Jurkat, Clone E6-1 (cell line): ENCODE measurements at regions not wholly inside any gene's neighbourhood (a gene's known extent, or its start where the extent isn't known, plus 50 kb on each side); places are given as distances from the start of the nearest gene placed in this dataset.

Experiments
- DNase-seq: peaks from one replicate; pipeline ENCODE4 v3.0.0-alpha.2; 2011; ENCODE audit warnings: low read depth, low spot score
- H3K4me3 ChIP-seq: 2 replicates; pipeline ENCODE4 v1.5.1; 2011; ENCODE audit warnings: mild to moderate bottlenecking, low read length, control low read depth, moderate library complexity

- DNase-seq, result no peak
- no peak overlapping the region for H3K4me3 ChIP-seq
These were observed 143.3 kb upstream of the JUN start for GRCh38 chr1:58927041-58927721.

DNA sequence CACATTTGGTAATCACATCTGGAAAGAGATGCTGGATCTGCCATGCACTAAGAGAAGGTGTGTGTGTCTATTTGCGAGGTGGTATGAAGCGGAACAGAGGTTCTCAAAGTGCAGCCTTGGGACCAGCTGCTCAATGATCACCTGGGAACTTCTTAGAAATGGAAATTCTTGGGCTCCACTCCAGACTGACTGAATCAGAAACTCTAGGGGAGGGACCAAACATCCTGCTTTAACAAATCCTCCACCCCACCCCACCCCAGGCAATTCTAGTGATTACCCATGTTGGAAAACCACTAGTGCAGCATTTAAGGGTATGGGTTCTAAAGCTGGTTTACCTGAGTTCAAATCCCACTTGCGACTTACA is 143.9 kb upstream of the JUN start:
- H3K4me3 ChIP-seq, result no peak overlapping the region
- DNase-seq, result no peak

DNA sequence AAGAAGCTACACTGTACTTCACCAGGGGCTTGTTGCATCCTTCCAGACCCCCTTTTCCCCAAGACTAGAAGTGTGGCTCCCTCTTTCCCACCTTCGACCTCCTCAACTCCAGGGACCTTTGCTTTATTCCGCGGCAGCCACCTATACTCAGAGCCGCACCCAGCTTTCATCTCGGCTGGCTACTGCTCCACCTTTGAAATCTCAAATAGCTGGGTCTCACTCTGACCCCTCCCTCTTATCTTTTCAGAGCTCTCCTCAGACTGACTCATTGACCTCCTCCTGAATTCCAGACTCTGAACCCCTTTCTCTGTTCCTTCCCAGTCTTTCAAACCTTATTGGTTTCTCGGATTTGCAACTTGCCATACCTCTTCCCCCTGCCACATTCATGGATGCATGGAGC is 144.7 kb upstream of the JUN start:
- DNase-seq, result no peak
- no peak overlapping the region for H3K4me3 ChIP-seq

- DNase-seq, result no peak
- no peak overlapping the region for H3K4me3 ChIP-seq
These were observed 146.0 kb upstream of the JUN start for GRCh38 chr1:58929671-58930325.

DNA sequence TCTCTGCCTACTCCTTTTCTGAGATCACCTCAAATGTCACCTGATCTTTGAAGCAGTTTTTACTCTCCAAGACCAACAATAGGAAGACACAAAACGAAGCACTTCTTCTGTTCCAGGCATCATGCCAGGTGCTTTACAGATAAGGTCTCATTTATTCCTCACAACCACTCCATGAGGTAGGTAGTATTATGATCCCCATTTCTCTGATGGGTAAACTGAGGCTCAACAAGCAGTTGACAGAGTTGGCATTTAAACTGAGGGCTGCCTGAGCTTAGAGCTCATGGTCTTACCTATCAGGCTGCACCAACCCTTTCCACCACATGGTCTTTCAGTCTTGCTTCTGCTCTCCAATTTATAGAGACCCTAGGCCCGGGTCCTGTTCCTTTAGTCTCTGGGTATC is 147.2 kb upstream of the JUN start:
- DNase-seq, result no peak
- no peak overlapping the region for H3K4me3 ChIP-seq

GRCh38 chr1:58931756-58932155 is 147.9 kb upstream of the JUN start:
- no peak overlapping the region for H3K4me3 ChIP-seq
- DNase-seq, result no peak

DNA sequence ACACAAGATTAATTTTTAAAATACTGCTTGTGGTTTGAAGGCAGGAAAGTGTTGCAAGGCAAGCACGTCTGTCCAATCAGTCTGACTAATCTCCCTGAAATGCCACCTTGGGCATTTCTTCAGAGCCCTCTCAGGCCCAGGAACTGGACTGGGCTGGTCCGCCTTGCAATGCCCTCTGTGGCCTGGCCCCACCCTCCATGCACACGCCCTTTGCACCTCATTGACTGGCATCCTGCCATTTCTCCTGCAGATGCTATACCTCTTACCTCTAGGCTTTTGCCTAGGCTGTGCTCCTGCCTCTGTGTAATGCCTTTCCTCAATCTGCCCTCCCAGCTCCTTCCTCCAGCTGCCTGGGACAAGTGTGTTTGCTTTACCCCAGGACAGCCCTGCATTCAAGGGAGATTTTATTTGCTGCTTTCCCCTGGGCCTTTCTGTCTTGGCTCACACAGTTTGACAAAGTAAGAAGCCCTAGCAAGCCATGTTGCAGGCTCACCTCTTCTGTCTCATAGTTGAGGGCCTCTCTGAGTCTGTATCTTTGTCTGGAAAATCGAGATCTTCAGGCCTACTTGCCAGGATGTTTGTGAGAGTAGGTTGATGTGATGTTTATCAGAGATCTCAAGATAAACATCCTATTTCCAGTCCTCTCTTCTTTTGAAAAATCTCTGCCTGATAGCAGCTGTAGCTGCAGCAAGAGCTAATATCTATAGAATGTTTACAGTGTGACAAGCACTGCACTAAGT is 149.2 kb upstream of the JUN start:
- H3K4me3 ChIP-seq, result no peak overlapping the region
- DNase-seq, result no peak

DNA sequence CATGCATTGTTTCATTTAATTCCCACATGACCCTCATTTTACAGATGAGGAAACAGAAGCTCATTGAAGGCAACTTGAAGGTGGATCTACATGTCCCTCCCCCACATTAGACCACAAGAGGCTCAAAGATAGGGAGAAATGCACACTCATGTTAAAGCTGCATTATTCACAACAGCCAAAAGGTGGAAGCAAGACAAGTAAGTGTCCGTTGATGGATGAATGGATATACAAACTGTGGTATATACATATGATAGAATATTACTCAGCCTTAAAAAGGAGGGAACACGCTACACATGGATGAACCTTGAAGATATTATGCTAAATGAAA is 149.7 kb upstream of the JUN start:
- peak; percentile 35 for DNase-seq
- no peak overlapping the region for H3K4me3 ChIP-seq

- H3K4me3 ChIP-seq, result no peak overlapping the region
- no peak for DNase-seq
These were observed 150.9 kb upstream of the JUN start for GRCh38 chr1:58934706-58935105.

GRCh38 chr1:58936973-58937372 is 153.1 kb upstream of the JUN start:
- H3K4me3 ChIP-seq, result no peak overlapping the region

DNA sequence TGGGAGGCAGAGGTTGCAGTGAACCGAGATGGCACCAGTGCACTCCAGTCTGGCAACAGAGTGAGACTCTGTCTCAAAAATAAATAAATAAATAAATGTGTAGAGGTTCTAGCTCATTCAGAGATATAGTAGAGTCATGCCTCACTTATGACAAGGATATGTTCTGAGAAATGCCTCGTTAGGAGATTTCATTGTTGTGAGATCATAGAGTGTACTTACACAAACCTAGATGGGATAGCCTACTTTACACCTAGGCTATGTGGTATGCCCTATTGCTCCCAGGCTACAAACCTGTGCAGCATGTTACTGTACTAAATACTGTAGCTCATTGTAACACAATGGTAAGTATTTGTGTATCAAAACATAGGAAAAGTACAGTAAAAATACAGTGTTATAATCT is 155.3 kb upstream of the JUN start:
- no peak overlapping the region for H3K4me3 ChIP-seq
- no peak for DNase-seq

More at GRCh38 chr1:58936973-58937372, 153.1 kb upstream of the JUN start:
- no peak for DNase-seq

DNA sequence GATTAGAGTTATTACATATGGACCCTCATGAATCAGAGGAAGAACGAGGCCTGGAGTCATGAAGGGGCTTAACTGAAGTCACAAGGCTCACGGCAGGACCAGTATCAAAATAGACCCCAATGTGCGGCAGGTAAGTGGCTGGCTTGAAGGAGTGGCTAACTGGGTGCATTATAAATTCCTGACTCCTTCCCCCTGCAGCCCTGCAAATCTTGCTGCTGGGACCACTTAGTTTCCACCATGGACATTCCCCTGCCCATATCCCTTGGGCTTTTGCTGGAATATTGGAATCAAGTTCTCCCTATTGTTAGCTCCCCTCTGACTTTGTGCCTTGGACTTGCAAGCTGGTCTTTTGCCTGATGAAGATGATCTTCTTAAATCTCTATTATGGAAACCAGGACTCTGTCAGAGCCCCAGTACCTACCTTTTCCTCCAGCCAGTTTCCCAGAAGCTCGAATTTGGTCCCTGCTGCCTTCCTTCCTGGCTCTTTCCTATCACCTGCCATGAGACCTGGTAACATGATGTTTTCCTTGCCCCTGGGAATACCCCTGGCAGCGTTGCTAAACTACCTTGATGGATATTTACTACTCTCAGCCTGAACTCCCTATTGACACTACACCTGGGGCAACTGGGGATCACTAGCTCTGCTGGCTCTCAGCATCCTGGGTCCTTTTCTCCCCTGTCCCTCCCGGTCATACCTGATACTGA is 156.0 kb upstream of the JUN start:
- no peak for DNase-seq

GRCh38 chr1:58941471-58942289 is 157.8 kb upstream of the JUN start:
- H3K4me3 ChIP-seq, result peak overlapping the region; percentile 22
- DNase-seq, result peak; percentile 85

More for the DNA sequence above, 156.0 kb upstream of the JUN start:
- no peak overlapping the region for H3K4me3 ChIP-seq

DNA sequence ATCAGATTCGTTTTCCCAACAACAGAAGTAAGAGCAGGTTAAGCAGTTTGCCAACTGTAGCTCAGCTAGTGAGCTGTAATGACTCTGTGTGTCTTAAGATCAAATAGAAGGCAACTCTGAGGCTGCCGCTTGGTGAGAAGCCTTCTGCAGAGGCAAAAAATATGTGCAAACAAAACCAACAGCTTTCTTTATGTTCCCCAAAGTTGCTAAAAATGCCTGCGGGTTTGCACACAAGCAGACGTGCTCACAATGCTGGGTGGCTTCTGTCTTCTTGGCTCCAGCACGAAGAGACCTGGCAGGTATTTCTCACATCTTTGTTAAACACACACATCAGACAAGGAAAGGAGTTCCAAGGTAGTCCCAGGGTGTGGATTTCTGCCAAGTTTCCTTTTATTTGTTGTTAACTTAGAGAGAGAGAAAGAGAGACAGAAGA is 158.9 kb upstream of the JUN start:
- peak; percentile 66 for DNase-seq

DNA sequence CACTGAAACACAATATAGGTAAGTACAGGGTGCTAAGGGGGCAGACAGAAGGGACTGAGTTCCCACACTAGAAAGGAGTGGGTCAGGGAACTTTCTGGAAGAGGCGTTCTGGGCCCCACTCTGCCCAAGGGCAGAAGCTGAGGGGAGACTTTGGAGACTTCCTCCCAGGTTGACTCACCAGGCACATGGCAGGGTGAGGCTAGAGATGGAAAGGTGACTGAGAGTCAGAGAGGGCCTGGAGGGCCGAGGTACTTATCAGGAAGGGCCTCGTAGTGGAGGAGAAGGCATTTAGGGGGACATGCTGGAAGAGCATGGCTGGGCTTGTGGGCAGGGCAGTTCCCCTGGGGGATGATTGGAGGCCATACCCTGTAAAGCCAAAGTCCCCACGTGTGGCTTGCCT is 159.9 kb upstream of the JUN start:
- H3K4me3 ChIP-seq, result no peak overlapping the region
- DNase-seq, result no peak

More for the DNA sequence above, 158.9 kb upstream of the JUN start:
- no peak overlapping the region for H3K4me3 ChIP-seq

DNA sequence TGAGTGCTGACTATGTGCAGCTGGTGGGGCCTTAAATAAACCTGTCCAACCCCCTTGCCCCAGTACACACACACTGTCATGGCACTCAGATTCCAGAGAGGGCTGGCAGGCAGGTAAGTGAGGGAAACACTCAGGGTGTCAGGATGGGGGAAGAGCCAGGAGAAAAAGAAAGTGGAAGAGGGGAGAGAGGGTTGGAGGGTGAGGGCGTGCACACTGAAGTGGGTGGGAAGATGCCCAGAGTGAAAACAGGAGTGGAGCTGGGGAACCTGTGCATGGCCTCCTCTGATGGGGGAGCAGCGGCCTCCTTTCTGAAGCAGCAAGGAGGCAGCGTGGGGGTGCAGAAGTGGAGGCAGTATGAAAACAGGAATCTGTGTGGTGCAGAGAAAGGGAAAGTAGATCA is 160.6 kb upstream of the JUN start:
- no peak for DNase-seq
- H3K4me3 ChIP-seq, result no peak overlapping the region

GRCh38 chr1:58946390-58946789 is 162.5 kb upstream of the JUN start:
- DNase-seq, result no peak
- H3K4me3 ChIP-seq, result no peak overlapping the region

DNA sequence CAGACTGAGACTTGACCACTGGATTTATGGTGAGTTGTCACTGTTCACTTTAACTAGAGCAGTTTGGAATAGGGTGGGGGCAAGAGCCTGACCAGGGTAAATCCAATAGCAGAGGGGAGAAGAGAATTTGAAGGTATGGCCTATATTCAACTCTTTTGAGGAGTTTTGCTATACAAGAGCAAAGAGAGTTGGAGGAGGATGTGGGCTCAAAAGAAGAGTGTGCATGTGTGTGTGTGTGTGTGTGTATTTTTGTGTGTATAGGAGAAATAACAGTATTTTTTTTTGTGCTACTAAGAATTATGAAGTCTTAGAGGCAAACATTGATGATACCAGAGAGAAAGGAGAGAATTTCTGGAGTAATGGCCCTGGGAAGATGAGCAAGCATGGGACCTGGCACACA is 164.8 kb upstream of the JUN start:
- peak; percentile 41 for DNase-seq

DNA sequence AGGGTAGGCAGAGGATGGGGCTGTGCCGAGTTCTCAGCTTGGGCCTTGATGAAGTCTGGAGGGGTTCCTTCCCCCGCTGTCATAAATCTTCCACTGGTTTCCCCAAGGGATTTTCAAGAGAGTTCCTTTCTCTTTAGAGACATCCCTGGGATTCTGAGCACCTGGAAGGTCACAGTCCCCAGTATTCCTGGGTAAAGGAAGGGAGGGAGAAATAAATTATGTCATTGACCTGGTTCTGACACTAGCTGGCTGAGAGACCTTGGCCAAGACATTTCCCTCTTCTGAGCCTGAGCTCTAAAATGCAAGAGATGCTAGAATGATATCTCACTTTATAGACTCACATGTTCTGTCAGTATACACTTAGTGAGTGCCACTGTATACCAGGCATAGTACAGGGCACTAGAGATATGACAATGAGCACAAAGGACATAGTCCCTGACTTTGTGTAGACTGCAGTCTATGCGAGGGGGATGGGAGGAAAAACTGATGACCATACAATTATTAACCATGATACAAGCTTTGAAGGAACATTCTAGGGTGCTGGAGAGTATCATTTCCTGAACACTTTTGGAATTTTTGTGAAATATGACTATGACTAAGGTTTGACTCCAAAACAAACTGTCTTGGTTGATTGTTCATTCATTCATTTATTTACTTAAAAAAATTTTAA is 165.8 kb upstream of the JUN start:
- H3K4me3 ChIP-seq, result no peak overlapping the region
- DNase-seq, result no peak

More for the DNA sequence above, 164.8 kb upstream of the JUN start:
- H3K4me3 ChIP-seq, result no peak overlapping the region
